GM12878 (cell line): ENCODE measurements at regions not wholly inside any gene's neighbourhood (a gene's known extent, or its start where the extent isn't known, plus 50 kb on each side); places are given as distances from the start of the nearest gene placed in this dataset.

ENCODE experiments used
- ATF7 ChIP-seq: fragments of 450-650 bp; IDR thresholded peaks from 2 replicates; pipeline ENCODE4 v1.6.1; 2016; ENCODE audit warnings: low read depth, mild to moderate bottlenecking
- HDAC2 ChIP-seq: fragments of 200-600 bp; sonication (generic); IDR thresholded peaks from 2 replicates; pipeline ENCODE4 v1.6.1; 2017
- RAD21 ChIP-seq: IDR thresholded peaks from 2 replicates; pipeline ENCODE4 v1.6.1; 2011; ENCODE audit warnings: mild to moderate bottlenecking, low read depth, low read length, moderate library complexity; ENCODE audit not compliant: insufficient read depth
- ZNF217 ChIP-seq: fragments of 450-650 bp; IDR thresholded peaks from 2 replicates; pipeline ENCODE4 v1.6.1; 2017; ENCODE audit warnings: antibody characterized with exemption, mild to moderate bottlenecking
- ZNF592 ChIP-seq: fragments of 450-650 bp; IDR thresholded peaks from 2 replicates; pipeline ENCODE4 v1.6.1; 2017; ENCODE audit warnings: mild to moderate bottlenecking, moderate library complexity
- TF ChIP-seq, protein P1 (sequence below), 3 experiments: IDR thresholded peaks in 2 of 3; conservative IDR thresholded peaks in 1 of 3; 2 replicates each; pipeline ENCODE4 v1.5.1; 2011; ENCODE audit warnings: low read depth in 3 of 3, low read length in 3 of 3, mild to moderate bottlenecking in 3 of 3, control low read depth in 2 of 3, moderate library complexity in 2 of 3, inconsistent platforms in 1 of 3, mixed read lengths in 1 of 3; ENCODE audit not compliant: control insufficient read depth in 2 of 3, insufficient read depth in 1 of 3; ENCODE audit errors: extremely low read depth in 1 of 3

GRCh38 chr13:28603043-28603664 lies 55.8 kb upstream of the POMP start:
- TF ChIP-seq HDAC2 (no peak), ZNF217 (no peak), ZNF592 (no peak), RAD21 (no peak), ATF7 (no peak)
- TF ChIP-seq, protein P1, sequence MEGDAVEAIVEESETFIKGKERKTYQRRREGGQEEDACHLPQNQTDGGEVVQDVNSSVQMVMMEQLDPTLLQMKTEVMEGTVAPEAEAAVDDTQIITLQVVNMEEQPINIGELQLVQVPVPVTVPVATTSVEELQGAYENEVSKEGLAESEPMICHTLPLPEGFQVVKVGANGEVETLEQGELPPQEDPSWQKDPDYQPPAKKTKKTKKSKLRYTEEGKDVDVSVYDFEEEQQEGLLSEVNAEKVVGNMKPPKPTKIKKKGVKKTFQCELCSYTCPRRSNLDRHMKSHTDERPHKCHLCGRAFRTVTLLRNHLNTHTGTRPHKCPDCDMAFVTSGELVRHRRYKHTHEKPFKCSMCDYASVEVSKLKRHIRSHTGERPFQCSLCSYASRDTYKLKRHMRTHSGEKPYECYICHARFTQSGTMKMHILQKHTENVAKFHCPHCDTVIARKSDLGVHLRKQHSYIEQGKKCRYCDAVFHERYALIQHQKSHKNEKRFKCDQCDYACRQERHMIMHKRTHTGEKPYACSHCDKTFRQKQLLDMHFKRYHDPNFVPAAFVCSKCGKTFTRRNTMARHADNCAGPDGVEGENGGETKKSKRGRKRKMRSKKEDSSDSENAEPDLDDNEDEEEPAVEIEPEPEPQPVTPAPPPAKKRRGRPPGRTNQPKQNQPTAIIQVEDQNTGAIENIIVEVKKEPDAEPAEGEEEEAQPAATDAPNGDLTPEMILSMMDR (IDR thresholded peaks at IDR 0.05 in 2 of 3, conservative IDR thresholded peaks at IDR 0.05 in 1 of 3; ENCODE audit: control insufficient read depth in 2 of 3, extremely low read depth in 1 of 3, insufficient read depth in 1 of 3, low read depth in 3 of 3, low read length in 3 of 3) = no peak
